ENCODE measurements at regions not wholly inside any gene's neighbourhood (a gene's known extent, or its start where the extent isn't known, plus 50 kb on each side); places are given as distances from the start of the nearest gene placed in this dataset.

DNA sequence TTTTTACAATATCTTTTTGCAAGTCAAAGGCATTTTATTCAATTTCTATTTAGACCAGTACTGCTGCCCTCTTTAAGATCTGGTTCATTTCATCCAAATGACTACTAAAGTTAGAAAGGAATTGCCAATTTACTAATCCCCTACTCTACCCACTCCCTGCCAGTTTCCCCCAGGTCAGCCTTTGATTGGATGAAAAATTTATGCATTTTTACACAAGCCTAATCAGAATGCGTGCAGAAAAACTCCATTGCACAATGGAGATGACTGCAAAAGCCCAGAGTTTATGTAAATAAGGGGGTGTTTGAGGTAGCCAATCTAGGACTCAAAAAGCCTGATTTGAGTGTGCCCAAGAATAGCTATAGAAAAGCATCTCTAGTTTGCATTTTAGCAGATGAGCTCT, 310.6 kb downstream of the PABPC4L start:
- no peak for DNase-seq (ENCODE audit: low read depth, low spot score)

DNA sequence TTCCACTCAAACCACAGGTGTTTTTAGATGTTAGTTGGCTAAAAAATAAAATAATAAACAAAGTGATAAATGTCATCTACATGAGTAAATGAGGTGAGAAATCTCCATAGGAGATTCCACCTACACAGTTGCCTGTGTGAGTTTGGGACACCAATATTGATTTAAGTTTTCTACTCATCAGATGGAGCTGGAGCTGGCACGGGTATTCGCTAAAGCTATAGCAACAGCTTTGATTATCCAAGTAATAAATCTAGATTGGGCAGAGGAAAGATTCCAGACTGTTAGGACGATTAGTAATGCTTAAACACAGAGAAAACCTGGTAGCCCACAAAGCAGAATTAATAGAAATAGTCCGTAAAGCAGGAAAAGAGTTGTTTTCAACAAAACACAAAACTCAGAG, 313.9 kb downstream of the PABPC4L start:
- no peak for DNase-seq (ENCODE audit: low read depth, low spot score)

DNA sequence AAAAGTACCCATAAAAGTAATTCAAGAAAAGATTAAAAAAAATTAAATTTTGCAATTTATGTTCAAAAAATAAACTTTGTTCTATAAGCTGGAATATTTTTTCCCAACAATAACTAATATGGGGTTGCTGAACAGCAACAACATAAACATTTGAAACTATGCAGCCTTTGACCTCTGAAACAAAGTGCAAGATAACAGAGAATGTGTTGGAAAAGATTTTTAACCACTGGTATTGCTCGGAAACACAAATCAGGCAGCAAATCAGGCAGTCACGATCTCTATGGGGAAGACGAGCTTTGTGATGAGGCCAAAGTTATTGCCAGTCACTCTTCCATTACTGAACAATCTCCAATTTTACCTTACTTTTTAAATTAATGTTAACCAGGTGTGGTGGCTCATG, 332.1 kb downstream of the PABPC4L start:
- no peak for DNase-seq (ENCODE audit: low read depth, low spot score)

DNA sequence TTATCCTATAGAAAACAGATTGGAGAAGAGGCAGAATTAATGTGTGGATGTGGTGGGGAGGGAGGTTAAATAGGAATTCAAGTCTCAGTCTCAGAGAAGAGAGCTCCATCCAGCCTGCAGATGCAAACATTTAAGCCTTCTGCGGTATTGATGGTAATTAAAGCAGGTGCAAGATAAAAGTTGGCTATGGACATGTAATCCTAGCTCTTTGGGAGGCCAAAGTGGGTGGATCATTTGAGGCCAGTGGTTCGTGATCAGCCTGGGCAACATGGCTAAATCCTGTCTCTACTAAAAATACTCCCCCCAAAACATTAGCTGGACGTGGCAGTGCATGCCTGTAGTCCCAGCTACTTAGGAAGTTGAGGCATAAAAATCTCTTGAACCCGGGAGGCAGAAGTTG, 332.7 kb downstream of the PABPC4L start:
- no peak for DNase-seq (ENCODE audit: low read depth, low spot score)

DNA sequence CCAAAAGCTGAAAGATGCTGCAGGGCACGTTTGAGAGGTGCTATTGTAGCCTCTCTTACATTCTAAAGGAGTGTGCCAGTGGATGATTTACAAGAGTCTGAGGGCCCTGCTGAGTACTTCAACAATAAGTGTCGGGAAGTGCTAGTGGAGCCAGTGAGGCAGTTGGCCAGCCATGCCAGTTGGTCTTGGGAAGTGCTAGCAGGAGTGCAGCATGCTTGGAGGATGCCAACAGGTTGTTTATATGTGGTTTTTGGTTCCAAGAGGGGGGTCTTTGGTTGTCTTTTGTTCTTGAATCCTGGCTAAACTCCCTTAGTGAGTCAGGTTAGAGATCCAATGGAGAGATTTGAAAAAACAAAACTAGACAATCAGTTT, 335.3 kb downstream of the PABPC4L start:
- DNase-seq (ENCODE audit: low read depth, low spot score) = peak; percentile 50

DNA sequence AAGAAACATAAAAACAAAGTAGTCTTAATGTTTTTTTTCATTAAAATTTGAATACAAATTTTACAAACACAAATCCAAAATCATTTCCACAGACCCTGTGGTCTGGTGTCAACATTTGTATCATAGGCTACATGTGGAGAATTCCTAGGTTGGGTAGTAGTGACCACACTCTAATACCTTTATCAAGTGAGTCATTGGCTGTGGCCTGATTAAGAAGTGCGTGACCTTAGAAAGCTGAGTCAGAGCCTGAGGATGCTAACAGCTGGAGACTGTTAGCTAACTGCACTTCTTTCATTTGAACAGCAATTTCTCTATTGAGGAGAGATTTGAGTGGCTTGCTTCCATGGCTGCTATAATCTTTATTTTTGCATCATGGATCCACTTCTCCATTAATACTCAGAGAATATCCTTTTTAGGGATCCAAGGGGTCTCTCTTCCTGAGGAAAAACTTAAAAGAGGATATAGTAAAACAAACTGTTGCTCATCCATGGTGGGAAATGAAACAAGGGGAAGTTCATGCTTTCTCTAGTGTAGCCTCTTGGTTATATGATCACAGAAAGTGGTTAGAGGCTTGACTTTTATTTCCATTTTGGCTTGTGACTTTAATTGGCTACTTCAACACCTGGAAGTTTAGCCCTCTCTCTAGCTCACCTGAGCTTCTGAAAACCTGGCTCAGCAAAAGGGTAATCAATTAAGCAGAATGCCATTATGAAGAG, 335.8 kb downstream of the PABPC4L start:
- peak; percentile 41 for DNase-seq (ENCODE audit: low read depth, low spot score)

DNA sequence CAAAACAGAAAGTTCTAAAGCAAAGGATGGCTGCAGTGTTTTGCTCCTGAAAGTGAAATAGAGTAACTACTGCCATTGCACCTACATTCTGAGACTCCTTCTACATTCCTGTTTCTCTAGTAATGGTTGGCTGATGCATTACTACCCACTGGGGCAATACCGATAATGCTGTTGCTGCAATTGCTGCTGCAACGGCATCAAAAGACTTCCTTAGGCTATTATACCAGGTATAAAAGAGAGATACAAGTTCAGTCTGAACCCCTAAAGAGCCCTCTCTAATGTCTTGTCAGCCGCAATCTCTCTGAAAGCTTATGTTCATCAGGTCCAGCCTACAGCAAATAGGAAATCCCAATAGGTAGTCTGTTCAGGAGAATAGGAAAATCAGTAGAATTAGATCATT, 338.4 kb downstream of the PABPC4L start:
- no peak for DNase-seq (ENCODE audit: low read depth, low spot score)

DNA sequence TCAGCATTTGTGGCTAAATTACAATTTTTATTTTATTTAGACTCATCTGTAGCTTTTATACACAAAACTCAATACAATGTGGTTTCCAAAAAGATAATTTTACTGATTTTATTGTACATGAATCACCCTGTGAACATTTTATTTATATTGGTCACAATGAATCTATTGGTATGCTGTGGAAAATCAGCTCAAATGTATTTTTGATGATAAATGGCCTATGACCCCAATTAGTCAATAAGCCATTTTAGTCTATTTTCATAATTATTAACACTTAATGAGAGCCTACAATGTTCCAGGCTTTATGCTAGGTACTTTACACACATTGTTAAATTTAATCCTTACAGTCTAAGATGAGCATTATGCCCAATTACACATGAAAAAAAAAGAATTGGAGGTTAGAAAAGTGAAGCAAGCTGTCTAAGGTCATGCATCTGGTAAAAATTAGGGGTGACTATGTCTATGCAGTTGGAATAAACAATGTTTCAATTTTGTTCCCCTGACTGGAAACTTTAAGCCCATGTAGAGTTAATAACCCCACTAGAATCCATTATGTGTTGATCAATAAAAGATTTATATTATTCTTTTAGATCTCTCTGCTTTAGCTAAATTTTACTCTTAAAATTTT, 344.7 kb downstream of the PABPC4L start:
- no peak for DNase-seq (ENCODE audit: low read depth, low spot score)

DNA sequence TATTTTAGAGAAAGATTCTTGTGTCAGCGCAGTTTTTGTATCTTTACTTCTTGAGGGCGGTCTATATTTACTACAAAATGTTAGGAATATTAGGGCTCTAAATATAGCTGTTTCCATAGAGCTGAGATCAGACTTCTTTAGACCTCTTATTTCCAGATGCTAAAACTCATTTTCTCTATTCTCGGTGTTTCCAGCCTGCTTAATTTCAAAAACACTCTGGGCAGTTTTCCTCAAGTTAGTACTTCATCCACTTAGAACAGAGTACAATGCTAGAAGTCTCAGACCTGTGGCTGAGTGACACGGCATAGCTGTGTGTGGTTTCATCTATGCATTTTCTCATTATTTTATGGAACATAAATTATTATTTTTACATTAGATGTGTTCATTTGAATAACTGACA, 346.6 kb downstream of the PABPC4L start:
- DNase-seq (ENCODE audit: low read depth, low spot score) = no peak

DNA sequence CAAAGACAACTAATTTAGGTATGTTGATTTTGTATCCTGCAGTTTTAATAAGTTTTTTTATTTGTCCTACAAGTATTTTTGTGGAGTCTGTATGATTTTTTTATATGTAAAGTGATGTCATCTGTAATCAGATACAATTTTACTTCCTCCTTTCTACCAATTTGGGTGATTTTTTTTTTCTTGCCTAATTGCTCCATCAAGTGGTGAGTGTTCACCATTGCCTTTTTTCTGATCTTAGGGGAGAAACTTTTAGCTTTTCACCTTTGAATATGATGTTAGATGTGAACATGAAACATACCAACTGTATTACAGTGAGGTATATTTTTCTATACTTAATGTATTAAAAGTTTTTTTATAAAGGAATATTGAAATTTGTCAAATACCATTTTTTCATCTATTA, 362.3 kb downstream of the PABPC4L start:
- DNase-seq (ENCODE audit: low read depth, low spot score) = no peak

DNA sequence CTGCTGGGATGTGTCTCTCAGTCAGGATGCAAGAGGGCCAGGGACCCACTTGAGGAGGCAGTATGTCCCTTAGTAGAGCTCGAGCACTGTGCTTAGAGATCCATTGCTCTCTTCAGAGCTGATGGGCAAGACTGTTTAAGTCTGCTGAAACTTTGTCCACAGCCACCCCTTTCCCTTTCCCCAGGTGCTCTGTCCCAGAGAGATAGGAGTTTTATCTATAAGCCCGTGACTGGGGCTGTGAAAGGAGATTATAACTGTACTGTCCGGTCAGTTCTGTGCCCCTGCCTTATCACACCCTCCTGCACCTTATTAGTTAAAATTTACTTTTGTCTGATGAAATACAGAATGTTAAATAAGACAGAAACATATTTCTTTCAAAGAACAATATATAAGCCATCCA, 378.4 kb downstream of the PABPC4L start:
- no peak for DNase-seq (ENCODE audit: low read depth, low spot score)

DNA sequence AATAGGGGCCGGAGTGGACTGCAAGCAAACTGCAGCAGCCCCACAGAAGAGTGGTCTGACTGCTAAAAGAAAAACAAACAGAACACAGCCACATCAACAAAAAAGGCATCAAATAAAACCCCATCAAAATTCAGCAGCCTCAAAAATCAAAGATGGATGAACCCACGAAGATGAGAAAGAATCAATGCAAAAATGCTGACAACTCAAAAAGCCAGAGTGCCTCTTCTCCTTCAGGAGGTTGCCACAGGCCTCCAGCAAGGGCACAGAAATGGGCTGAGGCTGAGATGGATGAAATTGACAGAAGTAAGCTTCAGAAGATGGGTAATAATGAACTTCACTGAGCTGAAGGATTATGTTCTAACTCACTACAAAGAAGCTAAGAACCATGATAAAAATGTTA, 388.6 kb downstream of the PABPC4L start:
- no peak for DNase-seq (ENCODE audit: low read depth, low spot score)

DNA sequence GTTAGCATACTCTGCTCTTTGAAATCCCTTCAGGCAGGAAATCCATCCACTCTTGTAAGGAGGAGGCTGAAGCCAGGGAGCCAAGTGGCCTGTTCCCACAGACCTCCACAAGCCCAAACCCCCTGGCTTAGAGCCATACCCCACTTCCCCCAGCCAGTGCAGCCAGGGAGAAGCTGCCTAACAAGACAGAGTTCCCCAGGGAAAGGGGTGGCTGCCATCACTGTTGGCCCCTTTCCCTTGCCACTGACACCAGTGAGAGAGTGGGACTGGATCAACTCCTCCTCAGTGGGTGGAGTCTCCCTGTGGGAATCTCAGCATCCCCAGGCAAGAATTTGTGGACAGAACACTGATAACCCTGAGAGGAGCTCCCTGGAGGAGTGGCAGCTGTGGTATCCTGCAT, 389.4 kb downstream of the PABPC4L start:
- DNase-seq (ENCODE audit: low read depth, low spot score) = no peak

DNA sequence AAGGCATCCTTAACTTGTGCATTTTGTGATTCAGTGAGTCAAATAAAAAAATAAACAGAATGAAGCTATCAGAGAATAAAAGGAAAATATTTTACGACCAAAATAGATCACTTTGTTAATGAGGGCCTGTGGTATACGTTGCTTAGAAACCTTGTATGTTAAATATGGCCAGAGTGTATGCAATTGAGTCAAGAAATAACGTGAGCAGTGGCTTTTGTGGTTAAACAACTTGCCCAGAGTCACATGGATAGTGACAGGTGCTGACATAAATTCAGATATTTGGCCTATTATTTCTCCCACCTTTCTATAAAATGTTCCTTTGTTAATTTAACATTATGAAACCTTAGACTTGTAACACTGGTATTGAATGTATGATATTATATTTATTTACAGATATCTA, 393.4 kb downstream of the PABPC4L start:
- no peak for DNase-seq (ENCODE audit: low read depth, low spot score)

DNA sequence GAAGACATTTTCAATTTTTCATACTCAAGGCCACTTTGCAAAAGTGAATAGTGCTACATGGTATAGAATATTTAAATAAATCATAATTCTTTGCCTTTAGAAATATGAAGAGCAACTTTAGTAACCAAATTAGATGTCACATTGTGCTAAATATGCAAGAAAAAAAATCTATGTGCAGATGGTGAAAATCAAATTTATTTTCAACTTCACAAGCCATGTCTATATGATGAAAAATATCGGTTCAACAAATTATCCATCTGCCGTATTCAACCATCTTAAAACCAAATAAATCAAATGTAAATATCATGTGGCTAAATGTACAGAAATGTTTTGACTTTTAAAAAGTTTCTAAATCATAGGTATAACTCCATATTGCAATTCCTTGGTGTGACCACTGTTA, 398.2 kb downstream of the PABPC4L start:
- DNase-seq (ENCODE audit: low read depth, low spot score) = no peak

DNA sequence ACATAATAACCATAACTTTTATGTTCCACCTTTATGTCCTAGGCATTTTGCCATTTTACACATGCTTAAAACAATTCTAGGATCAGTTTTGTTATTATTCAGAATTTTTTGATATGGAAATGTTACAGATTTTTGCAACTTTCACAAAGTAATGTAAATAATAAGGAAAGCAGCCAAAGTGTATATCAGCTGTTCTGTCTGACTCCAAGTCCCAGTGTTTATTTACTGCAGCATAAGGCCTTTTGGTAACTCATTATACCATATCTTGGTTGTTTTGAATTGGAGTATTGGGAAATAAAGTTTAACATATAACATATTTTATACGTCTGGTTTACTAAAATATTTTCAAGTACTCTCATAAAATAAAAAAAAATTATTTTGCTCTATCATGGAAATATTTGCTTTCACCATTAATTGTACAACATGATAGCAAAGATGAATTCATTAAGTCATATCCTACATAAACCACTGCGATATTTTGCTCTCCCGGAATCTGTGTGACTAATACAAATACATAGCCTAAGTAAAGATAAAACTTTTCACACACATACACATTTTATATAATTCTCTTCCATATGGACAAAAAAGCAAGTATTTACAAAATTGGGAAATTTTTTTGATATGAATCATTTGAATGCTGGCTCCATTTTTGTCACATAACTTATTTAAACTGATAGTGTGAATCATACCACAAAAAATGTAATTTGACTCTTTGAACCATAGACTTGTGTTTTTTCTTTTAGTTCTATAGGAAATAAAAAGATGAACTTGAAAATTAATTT, 399.0 kb downstream of the PABPC4L start:
- DNase-seq (ENCODE audit: low read depth, low spot score) = no peak

DNA sequence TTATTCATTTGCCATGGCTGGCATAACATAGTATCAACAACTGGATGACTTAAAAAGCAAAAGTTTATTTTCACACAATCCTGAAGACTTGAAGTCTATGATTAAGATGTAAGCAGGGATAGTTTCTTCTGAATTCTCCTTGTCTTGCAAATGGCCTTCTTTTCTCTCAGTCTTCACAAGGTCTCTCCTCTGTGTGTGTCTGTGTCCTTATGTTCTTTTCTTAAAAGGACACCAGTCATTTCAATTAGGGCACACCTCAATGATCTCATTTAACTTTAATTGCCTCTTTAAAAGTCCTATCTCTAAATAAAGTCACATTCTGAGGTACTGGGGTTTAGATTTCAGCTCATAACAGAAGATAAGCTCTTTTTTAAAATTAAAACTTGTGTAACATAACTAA, 399.7 kb downstream of the PABPC4L start:
- no peak for DNase-seq (ENCODE audit: low read depth, low spot score)

DNA sequence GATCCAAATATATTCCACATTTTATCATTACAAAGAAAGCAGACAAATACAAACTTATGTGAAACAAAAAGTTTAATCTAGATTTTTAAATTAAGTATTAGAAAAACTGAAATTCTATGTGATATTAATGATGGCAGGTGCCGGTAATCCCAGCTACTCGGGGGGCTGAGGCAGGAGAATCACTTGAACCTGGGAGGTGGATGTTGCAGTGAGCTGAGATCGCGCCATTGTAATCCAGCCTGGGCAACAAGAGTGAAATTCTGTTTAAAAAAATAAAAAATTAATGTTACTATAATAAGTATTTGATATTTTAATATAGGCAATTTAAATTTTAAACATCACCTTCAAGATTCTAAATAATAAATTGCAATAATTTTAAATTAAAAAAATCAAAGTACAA, 400.6 kb downstream of the PABPC4L start:
- DNase-seq (ENCODE audit: low read depth, low spot score) = no peak

DNA sequence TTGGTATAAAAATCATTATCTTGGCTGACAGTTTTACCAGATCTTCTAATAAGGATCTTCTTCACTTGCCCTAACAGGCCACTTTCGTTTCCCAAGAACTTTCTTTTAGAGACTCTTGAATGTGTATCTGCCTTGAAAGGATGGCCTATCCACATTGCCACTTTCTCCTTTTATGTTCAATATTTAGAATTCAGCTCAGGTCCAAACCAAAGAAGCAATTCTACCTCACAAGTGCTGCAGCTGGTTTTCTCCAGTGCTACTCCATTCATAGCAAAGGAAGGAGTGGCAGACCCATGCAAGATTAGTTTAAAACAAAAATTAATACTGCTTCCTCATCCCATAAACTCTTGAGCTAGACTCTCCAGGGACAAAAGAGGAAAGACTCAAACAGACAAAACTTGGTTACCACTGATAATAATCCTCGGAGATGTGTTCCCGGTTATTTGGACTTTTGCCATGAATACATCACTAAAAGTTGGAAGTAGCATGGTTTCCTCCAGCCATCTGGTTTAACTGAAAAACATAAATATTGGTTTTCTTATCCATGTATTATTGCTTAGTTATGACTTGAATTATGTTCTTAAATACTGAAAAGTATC, 401.8 kb downstream of the PABPC4L start:
- no peak for DNase-seq (ENCODE audit: low read depth, low spot score)

DNA sequence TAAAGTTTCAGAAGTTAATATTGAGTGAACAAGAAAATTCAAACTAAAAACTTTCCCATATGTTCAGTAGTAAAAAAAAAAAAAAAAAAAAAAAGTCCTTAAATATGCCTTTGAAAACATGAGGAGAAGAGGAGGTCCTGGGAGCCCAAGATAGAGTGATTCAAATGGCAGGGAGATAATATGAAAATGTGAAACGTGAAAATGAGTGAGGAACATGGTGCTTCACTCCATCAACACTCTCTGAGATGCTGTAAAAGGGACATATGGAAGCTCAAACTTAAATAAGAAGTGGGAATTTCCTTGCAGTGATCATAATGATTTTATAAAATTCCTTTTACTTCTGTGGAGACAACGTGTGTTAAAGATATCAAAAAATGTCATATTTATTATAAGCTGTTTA, 423.9 kb downstream of the PABPC4L start:
- no peak for DNase-seq (ENCODE audit: low read depth, low spot score)

DNA sequence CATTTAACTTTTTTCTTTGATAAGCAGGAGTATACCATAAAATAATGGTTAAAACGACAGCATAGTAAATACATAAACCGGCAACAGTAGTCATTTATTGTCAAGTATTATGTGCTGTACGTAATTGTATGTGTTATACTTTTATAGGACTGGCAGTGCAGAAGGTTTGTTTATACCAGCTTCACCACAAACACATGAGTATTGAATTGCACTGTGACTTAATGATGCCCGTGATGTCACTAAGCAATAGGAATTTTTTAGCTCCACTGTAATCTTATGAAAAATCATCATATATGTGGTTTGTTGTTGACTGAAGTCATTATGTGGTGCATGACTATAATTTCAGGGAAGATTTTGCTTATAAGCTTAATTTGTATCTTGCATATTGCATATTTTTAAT, 424.6 kb downstream of the PABPC4L start:
- DNase-seq (ENCODE audit: low read depth, low spot score) = no peak

DNA sequence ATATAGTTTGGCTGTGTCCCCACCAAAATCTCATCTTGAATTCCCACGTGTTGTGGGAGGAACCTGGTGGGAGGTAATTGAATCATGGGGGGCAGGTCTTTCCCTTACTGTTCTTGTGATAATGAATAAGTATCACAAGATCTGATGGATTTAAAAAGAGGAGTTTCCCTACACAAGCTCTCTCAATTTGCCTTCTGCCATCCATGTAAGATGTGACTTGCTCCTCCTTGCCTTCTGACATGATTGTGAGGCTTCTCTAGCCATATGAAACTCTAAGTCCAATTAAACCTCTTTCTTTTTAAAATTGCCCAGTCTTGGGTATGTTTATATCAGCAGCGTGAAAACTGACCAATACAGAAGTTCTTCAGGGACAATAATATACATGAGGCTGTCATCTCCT, 425.1 kb downstream of the PABPC4L start:
- no peak for DNase-seq (ENCODE audit: low read depth, low spot score)

DNA sequence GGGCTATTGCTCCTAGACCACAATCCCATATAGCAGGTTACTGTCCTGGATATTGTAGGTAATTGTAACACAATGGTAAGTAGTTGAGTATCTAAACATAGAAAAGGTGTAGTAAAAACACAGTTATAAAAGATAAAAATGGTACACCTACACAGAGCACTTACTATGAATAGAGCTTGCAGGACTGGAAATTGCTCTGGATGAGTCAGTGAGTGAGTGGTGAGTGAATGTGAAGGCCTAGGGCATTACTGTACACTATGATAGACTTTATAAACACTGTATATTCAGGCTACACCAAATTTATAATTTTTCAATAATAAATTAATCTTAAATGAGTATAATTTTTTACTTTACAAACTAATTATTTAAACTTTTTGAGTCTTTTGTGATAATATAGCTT, 425.7 kb downstream of the PABPC4L start:
- DNase-seq (ENCODE audit: low read depth, low spot score) = no peak
